COLO668 (cell line): ENCODE measurements at regions not wholly inside any gene's neighbourhood (a gene's known extent, or its start where the extent isn't known, plus 50 kb on each side); places are given as distances from the start of the nearest gene placed in this dataset.

Experiments used
- DNase-seq: peaks from one replicate; lab custom pipeline; 2025; ENCODE audit not compliant: unreplicated experiment; lab: John Stamatoyannopoulos, UW

GRCh38 chr10:47224546-47225218 is 75.3 kb upstream of the GDF10 start:
- DNase-seq = no peak

DNA sequence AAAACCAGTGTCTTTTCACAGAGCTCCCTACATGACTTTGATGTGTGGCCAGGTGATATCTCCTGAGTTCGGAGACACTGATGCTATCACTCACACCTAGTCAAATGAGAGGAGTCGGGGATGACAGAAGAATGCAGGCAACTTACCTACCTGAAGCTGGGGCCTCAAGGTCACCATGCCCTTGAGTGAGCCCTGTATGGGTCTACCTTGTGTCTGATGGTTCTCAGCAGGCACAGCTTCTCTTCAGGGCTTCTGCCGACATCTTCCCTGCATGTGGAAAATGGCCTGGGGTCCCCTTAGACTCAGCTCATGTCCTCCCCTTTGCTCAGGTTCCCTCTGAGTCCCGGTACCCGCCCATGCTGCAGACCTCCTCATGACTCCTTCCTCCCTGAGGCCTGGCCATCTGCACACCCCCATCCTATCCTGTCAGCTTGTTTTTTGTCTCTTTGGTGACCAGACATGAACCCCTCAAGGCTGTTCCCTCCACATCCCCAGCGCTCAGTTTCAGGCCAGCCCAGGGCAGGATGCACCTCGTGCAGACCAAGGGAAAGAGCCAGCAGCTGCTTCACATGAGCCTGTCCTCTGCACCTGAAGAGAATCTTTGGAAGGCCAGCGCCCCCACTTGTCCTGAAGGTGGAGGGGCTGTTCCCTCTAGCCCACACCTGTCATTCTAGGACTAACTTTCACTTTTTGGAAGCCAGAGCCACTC is 74.6 kb upstream of the GDF10 start:
- DNase-seq = no peak

DNA sequence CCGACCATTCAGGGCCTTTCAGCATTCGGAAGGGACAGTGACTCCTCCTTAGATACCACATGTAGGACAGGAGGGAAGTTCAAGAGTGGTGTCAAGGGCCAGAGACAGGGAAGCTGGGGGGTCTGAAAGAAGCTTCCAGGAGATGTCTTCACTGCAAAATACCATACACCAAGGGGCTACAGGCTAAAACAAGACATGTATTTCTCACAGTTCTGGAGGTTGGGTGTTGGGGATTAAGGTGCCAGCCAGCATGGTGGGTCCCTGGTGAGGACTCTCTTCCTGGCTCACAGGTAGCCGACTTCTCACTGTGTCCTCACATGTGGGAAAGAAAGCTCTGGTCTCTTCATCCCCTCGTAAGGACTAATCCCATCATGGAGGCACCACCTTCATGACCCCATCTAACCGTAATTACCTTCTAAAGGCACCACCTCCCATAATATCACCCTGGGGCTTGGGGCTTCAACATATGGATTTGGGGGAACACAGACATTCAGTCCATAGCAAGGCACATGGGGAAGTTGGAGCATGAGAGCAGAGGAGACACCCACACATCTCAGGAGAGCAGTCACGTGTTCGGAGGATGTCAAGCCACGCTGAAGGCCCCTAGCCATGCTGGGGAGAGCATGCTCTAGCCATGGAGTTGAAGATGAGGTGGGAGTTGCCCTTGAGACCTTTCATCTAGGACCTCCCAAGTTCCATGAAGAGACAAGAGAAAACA is 73.9 kb upstream of the GDF10 start:
- no peak for DNase-seq

DNA sequence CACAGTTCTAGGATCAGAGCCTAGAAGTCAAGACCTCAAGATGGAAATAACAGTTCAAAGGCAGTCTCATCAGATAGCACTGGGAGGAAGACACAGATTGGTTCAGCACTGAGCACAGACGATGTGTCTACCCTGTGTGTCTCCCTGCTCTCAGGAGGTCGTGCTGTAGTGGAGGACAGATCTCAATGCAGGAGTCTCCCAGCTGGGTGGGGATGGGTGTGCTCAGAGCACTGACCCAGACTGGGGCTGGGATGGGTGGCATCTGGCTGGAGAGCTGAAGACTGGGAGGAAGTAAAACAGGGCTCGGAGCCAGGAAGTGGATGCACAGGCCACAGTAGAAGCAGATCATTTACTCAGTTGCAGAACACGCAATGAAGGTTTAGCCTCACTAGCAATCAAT is 69.5 kb upstream of the GDF10 start:
- DNase-seq = no peak

DNA sequence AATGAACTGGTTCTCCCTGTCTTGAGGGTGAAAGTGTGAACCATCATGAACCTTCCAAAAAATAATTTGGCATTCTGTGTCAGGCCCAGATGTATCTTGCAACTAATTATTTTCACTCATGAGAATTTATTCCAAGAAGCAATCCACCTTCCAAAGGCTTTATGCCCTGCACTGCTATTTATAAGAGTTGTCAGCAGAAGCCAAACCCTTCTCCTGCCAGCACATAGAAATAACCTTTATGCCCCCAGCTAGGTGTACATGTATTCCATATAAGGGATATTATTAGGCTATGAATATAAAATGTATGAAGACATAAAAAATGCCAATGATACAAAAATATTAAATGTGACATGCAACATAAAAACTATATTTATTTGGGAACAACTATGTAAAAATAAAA is 69.0 kb upstream of the GDF10 start:
- no peak for DNase-seq

GRCh38 chr10:47231414-47231813 is 68.6 kb upstream of the GDF10 start:
- no peak for DNase-seq

- no peak for DNase-seq
These were observed 66.4 kb upstream of the GDF10 start for GRCh38 chr10:47233631-47234030.

- no peak for DNase-seq
These were observed 64.5 kb upstream of the GDF10 start for GRCh38 chr10:47235484-47235883.

- no peak for DNase-seq
These were observed 62.4 kb upstream of the GDF10 start for GRCh38 chr10:47237316-47238260.

DNA sequence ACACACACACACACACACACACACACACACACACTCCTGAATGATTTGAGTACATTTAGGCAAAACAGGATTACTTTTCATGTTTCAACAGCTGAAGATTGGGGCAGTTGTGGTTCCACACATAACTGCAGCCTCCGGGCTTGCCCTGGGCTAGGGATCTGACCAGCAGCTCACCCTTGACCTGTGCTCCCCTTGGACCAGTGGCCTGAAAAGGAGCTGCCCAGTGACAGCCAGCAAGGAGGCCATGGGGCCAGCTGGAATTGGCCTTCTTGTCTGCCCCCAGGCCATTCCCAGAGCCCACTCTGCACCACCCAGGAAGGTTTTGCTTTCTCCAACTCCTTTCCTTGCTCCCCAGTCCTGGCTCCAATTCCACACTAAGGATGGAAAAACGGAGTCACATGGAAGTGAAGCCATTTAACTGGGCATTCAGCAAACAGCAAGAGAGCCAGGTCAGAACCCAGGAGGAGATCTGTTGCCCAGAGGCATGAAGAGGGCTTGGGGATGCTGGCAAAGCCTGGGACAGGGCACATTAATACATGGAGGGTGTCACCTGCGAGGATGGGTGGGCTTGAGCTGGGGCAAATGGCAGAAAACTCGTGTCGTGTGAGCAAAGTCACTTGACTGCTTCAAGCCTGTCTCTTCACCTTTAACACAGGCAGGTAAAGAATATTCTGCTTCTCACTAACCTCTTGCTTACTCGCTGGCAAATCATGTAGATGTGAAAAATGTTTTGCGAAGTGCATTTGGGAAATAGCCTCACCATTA is 61.5 kb upstream of the GDF10 start:
- DNase-seq = no peak

GRCh38 chr10:47239211-47239610 is 60.8 kb upstream of the GDF10 start:
- DNase-seq = no peak

GRCh38 chr10:47240173-47240572 is 59.8 kb upstream of the GDF10 start:
- DNase-seq = no peak

DNA sequence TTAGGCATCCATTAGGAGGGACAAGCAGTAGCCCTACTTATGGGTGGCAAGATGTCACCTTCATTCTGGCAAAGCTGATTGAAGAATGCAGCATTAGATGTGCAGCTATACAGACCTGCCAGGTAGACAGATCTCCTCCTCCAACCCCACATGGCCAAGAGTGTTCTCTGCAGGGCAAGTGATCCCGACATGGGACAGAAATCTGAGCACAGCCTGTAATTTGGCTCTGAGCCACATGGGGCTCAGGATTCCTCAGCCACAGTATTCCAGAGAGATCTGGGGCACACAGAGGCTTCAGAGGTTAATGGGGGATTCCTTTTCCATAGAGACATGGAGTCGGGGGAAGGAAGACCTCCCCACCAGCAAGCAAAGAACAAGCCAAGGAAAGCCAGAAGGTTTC is 58.7 kb upstream of the GDF10 start:
- DNase-seq = no peak

- DNase-seq = no peak
These were observed 57.8 kb upstream of the GDF10 start for GRCh38 chr10:47241946-47242867.

DNA sequence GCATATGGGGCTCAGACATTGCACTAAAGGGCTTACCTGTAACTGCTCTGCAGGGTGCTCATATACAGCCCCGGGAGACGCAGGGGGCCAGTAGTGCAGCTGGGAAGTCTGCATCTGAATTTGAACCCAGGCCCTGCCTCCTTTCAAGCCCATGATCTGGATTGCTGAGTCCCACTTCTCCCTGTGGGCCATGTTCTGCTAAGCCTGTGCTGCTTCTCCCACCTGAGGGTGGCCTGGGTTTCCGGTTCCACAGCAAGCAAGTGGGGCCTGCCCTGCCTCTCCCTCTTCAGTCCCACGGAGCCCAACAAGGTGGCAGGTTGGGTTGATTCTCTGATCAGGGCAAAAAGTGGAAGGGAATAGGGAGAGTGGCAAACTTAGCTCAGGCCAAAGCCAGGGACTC is 56.6 kb upstream of the GDF10 start:
- no peak for DNase-seq

- no peak for DNase-seq
These were observed 56.2 kb upstream of the GDF10 start for GRCh38 chr10:47243791-47244190.

DNA sequence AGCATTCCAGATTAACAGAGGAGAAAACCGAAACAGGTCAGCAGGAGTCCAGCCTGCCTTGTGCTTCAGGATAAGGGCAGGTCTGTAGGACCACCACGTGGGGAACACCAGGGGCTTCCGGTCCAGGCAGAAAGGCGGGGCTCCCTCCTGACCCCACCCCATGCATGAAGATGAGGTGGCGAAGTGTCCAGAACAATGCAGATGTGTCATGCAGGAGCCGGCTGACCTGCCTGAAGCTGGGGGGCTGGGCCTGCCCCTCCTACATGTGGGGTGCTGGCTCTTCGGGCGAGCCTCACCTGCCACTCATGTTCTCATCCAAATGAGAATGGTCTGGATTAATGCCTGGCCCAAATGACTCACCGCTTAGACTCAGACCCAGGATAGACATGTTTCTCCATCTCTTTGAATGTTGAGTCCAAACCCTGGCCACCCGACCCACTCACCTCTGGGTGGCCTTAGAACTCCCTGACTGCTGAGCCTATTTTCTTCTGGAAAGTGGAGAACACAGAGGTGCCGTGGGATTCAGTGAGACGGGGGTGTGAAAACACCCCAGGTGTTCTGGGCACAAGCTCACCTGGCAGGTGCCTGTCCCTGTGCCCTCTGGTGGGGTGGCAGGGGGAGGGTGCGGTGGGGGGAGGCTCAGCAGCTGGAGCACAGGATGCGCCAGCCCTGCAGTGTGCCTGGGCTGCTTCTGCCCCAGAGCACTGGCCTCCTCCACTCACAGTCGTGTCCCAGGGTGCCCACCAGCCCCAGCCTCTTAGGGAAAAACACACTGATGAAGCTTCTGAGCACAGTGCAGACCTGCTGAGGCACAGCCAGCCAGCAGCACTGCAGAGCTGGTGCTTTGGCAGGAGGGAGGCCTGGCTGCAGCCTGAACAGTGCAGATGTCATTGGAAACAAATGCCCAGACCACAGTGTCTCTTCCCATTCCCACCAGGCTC is 55.2 kb upstream of the GDF10 start:
- no peak for DNase-seq

DNA sequence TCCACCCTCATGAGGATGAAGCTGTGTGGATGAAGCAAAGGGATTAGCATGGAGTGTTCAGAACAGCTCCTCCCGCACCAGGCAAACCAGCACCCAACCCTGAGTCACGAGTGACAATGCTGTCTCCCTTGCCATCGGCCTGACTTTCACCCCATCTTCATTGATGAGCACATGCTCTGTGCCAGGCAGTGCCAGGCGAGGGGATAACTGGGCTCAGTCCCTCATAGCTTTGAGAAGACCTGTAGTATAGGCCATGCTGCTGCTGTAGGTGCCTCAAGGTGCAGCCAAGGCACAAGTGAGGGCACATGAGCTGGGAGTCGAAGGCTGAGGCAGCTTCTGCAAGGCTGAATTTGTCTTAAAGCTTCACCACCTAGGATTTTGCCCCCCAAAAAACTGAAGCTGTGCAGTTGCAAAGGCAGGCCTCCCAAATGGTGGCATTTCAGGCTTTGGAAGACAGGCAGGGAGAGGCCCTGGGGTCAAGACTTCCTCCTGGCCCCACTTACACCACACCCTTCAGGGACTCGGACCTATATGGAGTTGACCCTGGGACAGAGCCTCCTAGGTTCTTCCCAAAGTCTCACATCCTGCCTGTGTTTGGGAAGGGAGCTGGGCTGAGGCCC is 54.2 kb upstream of the GDF10 start:
- no peak for DNase-seq
